Peyer's patch (tissue), 4 donors: ENCODE measurements at regions not wholly inside any gene's neighbourhood (a gene's known extent, or its start where the extent isn't known, plus 50 kb on each side); places are given as distances from the start of the nearest gene placed in this dataset.

Experiments
- CTCF ChIP-seq, 6 experiments: fragments of 450-650 bp in 4 of 6; fragments of 200-600 bp in 2 of 6; sonication (generic) in 1 of 6; IDR thresholded peaks; one replicate each; pipeline ENCODE4 v1.5.1; 2017 to 2019; ENCODE audit warnings: antibody characterized with exemption in 6 of 6, mild to moderate bottlenecking in 3 of 6, moderate library complexity in 1 of 6
- POLR2A ChIP-seq, 2 donors: fragments of 450-650 bp; IDR thresholded peaks; one replicate each; pipeline ENCODE4 v1.5.1; 2017; ENCODE audit warnings: antibody characterized with exemption in 2 of 2, mild to moderate bottlenecking in 2 of 2, moderate library complexity in 2 of 2

GRCh38 chr5:85556464-85556863, 1061.3 kb upstream of the COX7C start:
- TF ChIP-seq CTCF (IDR thresholded peaks at IDR 0.05) (no peak), POLR2A (IDR thresholded peaks at IDR 0.05) (no peak)
